ENCODE measurements at regions not wholly inside any gene's neighbourhood (a gene's known extent, or its start where the extent isn't known, plus 50 kb on each side); places are given as distances from the start of the nearest gene placed in this dataset.

DNA sequence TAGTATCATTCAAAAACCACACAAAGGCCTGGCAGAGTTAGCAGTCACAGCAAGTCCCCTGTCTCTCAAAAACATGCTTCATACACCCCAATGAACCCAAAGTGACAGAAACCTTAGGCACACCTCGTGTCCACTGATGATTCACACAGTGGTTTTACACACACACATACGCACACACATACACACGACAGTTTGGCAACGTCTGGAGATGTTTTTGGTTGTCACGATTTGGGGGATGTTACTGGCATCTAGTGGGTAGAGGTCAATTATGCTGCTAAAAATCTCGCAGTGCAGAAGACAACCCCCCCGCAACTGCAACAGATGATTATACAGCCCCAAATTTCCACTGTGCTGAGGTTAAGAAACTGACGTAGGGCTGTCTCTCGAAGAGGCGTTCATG is 72.9 kb upstream of the PARD3B start:
- H3F3A ChIP-seq (ENCODE audit: control insufficient read depth, insufficient read depth), result no peaks in the 10 kb centered on the region
- H3K79me2 ChIP-seq (ENCODE audit: control insufficient read depth, low read length), result no peaks in the 10 kb centered on the region
- H3K36me3 ChIP-seq (ENCODE audit: control insufficient read depth, low read length), result no peaks in the 10 kb centered on the region
- TF ChIP-seq, protein P1, sequence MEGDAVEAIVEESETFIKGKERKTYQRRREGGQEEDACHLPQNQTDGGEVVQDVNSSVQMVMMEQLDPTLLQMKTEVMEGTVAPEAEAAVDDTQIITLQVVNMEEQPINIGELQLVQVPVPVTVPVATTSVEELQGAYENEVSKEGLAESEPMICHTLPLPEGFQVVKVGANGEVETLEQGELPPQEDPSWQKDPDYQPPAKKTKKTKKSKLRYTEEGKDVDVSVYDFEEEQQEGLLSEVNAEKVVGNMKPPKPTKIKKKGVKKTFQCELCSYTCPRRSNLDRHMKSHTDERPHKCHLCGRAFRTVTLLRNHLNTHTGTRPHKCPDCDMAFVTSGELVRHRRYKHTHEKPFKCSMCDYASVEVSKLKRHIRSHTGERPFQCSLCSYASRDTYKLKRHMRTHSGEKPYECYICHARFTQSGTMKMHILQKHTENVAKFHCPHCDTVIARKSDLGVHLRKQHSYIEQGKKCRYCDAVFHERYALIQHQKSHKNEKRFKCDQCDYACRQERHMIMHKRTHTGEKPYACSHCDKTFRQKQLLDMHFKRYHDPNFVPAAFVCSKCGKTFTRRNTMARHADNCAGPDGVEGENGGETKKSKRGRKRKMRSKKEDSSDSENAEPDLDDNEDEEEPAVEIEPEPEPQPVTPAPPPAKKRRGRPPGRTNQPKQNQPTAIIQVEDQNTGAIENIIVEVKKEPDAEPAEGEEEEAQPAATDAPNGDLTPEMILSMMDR (IDR thresholded peaks at IDR 0.05; ENCODE audit: low read depth, low read length, poor library complexity, severe bottlenecking), result no peak
- H3K27me3 ChIP-seq (ENCODE audit: control insufficient read depth, low read length), result no peaks in the 10 kb centered on the region
- no peaks in the 10 kb centered on the region for H3K9me2 ChIP-seq (replicated peaks; ENCODE audit: control insufficient read depth, low read length)
- H3K4me1 ChIP-seq (ENCODE audit: control insufficient read depth, low read length), result no peaks in the 10 kb centered on the region
- H3K9me3 ChIP-seq (ENCODE audit: control insufficient read depth, insufficient read depth, low read length), result no peaks in the 10 kb centered on the region
- no peak overlapping the region for H3K4me2 ChIP-seq (ENCODE audit: low read length)
- no peak overlapping the region for H3K4me3 ChIP-seq (ENCODE audit: low read length)
- H3K27ac ChIP-seq (ENCODE audit: low read depth, low read length), result no peak overlapping the region
- H4K20me1 ChIP-seq (ENCODE audit: control insufficient read depth, insufficient read depth, low read depth, low read length), result no peaks in the 10 kb centered on the region

DNA sequence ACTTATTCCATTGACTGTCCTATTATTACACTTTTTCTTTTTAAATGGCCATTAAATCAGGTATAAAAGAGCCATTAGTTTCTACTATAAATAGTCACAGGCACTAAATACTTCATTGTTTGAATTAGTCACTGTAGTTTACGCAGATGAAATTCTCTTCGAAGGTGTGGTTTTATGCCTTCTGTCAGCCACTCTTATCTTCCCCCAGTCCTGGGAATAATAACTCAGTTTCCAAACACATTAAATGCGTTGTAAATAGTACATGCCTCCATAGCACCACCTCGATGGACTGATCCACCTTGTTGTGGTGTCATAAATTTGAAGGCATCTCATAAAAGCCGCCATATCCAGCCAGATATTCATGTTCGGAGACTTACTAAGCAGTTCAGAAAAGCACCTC is 72.1 kb upstream of the PARD3B start:
- Histone ChIP-seq H3K4me1 (ENCODE audit: control insufficient read depth, low read length) (no peaks in the 10 kb centered on the region), H3K4me3 (ENCODE audit: low read length) (no peak overlapping the region), H3K79me2 (ENCODE audit: control insufficient read depth, low read length) (no peaks in the 10 kb centered on the region), H4K20me1 (ENCODE audit: control insufficient read depth, insufficient read depth, low read depth, low read length) (no peaks in the 10 kb centered on the region), H3K9me3 (ENCODE audit: control insufficient read depth, insufficient read depth, low read length) (no peaks in the 10 kb centered on the region), H3F3A (ENCODE audit: control insufficient read depth, insufficient read depth) (no peaks in the 10 kb centered on the region), H3K36me3 (ENCODE audit: control insufficient read depth, low read length) (no peaks in the 10 kb centered on the region), H3K4me2 (ENCODE audit: low read length) (no peak overlapping the region), H3K27me3 (ENCODE audit: control insufficient read depth, low read length) (no peaks in the 10 kb centered on the region), H3K27ac (ENCODE audit: low read depth, low read length) (no peak overlapping the region), H3K9me2 (replicated peaks; ENCODE audit: control insufficient read depth, low read length) (no peaks in the 10 kb centered on the region)
- TF ChIP-seq EZH2phosphoT487 (IDR thresholded peaks at IDR 0.05; ENCODE audit: borderline replicate concordance, low read length), result no peak
- TF ChIP-seq, protein P1 (IDR thresholded peaks at IDR 0.05; ENCODE audit: low read depth, low read length, poor library complexity, severe bottlenecking), result no peak

DNA sequence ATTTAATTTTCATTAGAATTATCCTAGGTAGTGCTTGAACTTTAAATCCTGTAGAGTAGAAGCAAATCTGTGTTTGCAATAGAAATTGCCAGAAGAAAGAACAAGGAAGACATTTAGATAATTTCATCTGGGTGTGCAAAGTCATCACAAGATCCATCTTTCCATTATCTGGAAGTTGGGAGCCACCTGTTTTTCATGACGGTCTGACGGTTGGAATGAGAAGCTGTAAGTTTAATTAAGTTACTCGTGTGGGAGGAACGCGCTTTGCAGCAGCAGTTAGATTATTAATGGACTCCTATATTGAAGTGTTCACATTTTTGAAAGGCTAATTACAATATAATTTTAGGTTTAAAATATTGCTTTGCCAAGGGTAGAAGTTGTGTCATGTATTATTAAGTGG is 69.9 kb upstream of the PARD3B start:
- Histone ChIP-seq H3K4me1 (ENCODE audit: control insufficient read depth, low read length) (no peaks in the 10 kb centered on the region), H3K27me3 (ENCODE audit: control insufficient read depth, low read length) (no peaks in the 10 kb centered on the region), H3K36me3 (ENCODE audit: control insufficient read depth, low read length) (no peaks in the 10 kb centered on the region), H3K79me2 (ENCODE audit: control insufficient read depth, low read length) (no peaks in the 10 kb centered on the region), H3F3A (ENCODE audit: control insufficient read depth, insufficient read depth) (no peaks in the 10 kb centered on the region), H3K9me3 (ENCODE audit: control insufficient read depth, insufficient read depth, low read length) (no peaks in the 10 kb centered on the region), H3K4me3 (ENCODE audit: low read length) (no peak overlapping the region), H3K4me2 (ENCODE audit: low read length) (no peak overlapping the region), H4K20me1 (ENCODE audit: control insufficient read depth, insufficient read depth, low read depth, low read length) (no peaks in the 10 kb centered on the region), H3K27ac (ENCODE audit: low read depth, low read length) (no peak overlapping the region), H3K9me2 (replicated peaks; ENCODE audit: control insufficient read depth, low read length) (no peaks in the 10 kb centered on the region)
- TF ChIP-seq EZH2phosphoT487 (IDR thresholded peaks at IDR 0.05; ENCODE audit: borderline replicate concordance, low read length), result no peak
- TF ChIP-seq, protein P1 (IDR thresholded peaks at IDR 0.05; ENCODE audit: low read depth, low read length, poor library complexity, severe bottlenecking), result no peak

Data from DOHH2 (cell line).